GM23338 (cell line): ENCODE measurements at regions not wholly inside any gene's neighbourhood (a gene's known extent, or its start where the extent isn't known, plus 50 kb on each side); places are given as distances from the start of the nearest gene placed in this dataset.
"Not testable (repeated sequence)": the region's sequence is repeated elsewhere in the genome, so short reads cannot be mapped to it uniquely, and the experiment has no call there.

Source experiments
- ATAC-seq: fragments of 200-7000 bp; cut with Tn5 transposase; 3 replicates; pipeline ENCODE4 v1.9.1; 2020
- DNase-seq: peaks from one replicate; pipeline ENCODE4 v3.0.0-alpha.2; 2015; ENCODE audit warnings: low spot score
- H2AFZ ChIP-seq: fragments of 200-600 bp; sonication (generic); 2 replicates; pipeline ENCODE4 v1.8.0; 2016; ENCODE audit warnings: antibody characterized with exemption, mild to moderate bottlenecking, moderate library complexity
- H3F3A ChIP-seq: fragments of 200-600 bp; sonication (generic); replicated peaks from 2 replicates; pipeline ENCODE4 v1.8.0; 2017; ENCODE audit warnings: antibody characterized with exemption, mixed run types, low read depth
- H3K27ac ChIP-seq: fragments of 200-600 bp; sonication (generic); 2 replicates; pipeline ENCODE4 v1.6.1; 2016; ENCODE audit warnings: low read depth
- H3K27me3 ChIP-seq: fragments of 200-600 bp; sonication (generic); 2 replicates; pipeline ENCODE4 v1.8.0; 2016; ENCODE audit warnings: mild to moderate bottlenecking, mixed run types, moderate library complexity; ENCODE audit not compliant: insufficient read depth
- H3K36me3 ChIP-seq: fragments of 200-600 bp; sonication (generic); 2 replicates; pipeline ENCODE4 v1.8.0; 2016; ENCODE audit warnings: mild to moderate bottlenecking; ENCODE audit not compliant: insufficient read depth
- H3K4me1 ChIP-seq: fragments of 200-600 bp; sonication (generic); 2 replicates; pipeline ENCODE4 v1.8.0; 2016; ENCODE audit warnings: mild to moderate bottlenecking, moderate library complexity; ENCODE audit not compliant: insufficient read depth
- H3K4me2 ChIP-seq: fragments of 200-600 bp; sonication (generic); 2 replicates; pipeline ENCODE4 v1.7.1; 2017; ENCODE audit warnings: mixed run types
- H3K4me3 ChIP-seq: fragments of 200-600 bp; sonication (generic); 2 replicates; pipeline ENCODE4 v1.6.1; 2016; ENCODE audit warnings: mixed run types
- H3K79me2 ChIP-seq: fragments of 200-600 bp; sonication (generic); replicated peaks from 2 replicates; pipeline ENCODE4 v1.8.0; 2017; ENCODE audit warnings: mild to moderate bottlenecking; ENCODE audit not compliant: insufficient read depth
- H3K9me2 ChIP-seq: fragments of 200-600 bp; sonication (generic); 2 replicates; pipeline ENCODE4 v1.8.0; 2017; ENCODE audit not compliant: insufficient read depth
- H4K20me1 ChIP-seq: fragments of 200-600 bp; sonication (generic); replicated peaks from 2 replicates; pipeline ENCODE4 v1.8.0; 2017; ENCODE audit warnings: mild to moderate bottlenecking; ENCODE audit not compliant: insufficient read depth
- H3K27ac Mint-ChIP-seq: 2 replicates; pipeline ENCODE4 v1.8.0; 2020; ENCODE audit warnings: inconsistent platforms, mild to moderate bottlenecking, moderate library complexity, mixed read lengths
- H3K27me3 Mint-ChIP-seq: 3 replicates; pipeline ENCODE4 v1.8.0; 2022; ENCODE audit warnings: low read depth, mild to moderate bottlenecking, moderate library complexity, mixed read lengths, inconsistent platforms; ENCODE audit not compliant: insufficient read depth, poor library complexity
- H3K36me3 Mint-ChIP-seq: 3 replicates; pipeline ENCODE4 v1.8.0; 2021; ENCODE audit warnings: low read depth, mild to moderate bottlenecking, inconsistent platforms, moderate library complexity, mixed read lengths
- H3K4me1 Mint-ChIP-seq: 3 replicates; pipeline ENCODE4 v1.8.0; 2020; ENCODE audit warnings: mild to moderate bottlenecking, inconsistent platforms, mixed read lengths
- H3K4me3 Mint-ChIP-seq: 3 replicates; pipeline ENCODE4 v1.8.0; 2021; ENCODE audit warnings: moderate library complexity, mild to moderate bottlenecking, inconsistent platforms, mixed read lengths
- H3K9me3 Mint-ChIP-seq: 3 replicates; pipeline ENCODE4 v1.8.0; 2020; ENCODE audit warnings: moderate library complexity, mild to moderate bottlenecking, inconsistent platforms, mixed read lengths
- EZH2phosphoT487 ChIP-seq: fragments of 200-600 bp; sonication (generic); IDR thresholded peaks from one replicate; pipeline ENCODE4 v1.8.1; 2018; ENCODE audit warnings: antibody characterized with exemption; ENCODE audit not compliant: unreplicated experiment
- JUNB ChIP-seq: IDR thresholded peaks from one replicate; pipeline ENCODE4 v1.6.1; 2016; ENCODE audit warnings: antibody characterized with exemption; ENCODE audit not compliant: unreplicated experiment
- NANOG ChIP-seq: IDR thresholded peaks from 2 replicates; pipeline ENCODE4 v1.6.1; 2016; ENCODE audit warnings: antibody characterized with exemption, borderline replicate concordance
- STAT1 ChIP-seq: IDR thresholded peaks from one replicate; pipeline ENCODE4 v1.6.1; 2016; ENCODE audit warnings: antibody characterized with exemption; ENCODE audit not compliant: unreplicated experiment
- ZNF331 ChIP-seq: fragments of 250-450 bp; sonication (Bioruptor Pico); IDR thresholded peaks from 2 replicates; pipeline ENCODE4 v1.5.0; 2020; ENCODE audit warnings: low read depth, mild to moderate bottlenecking, moderate library complexity
- ZNF462 ChIP-seq: fragments of 250-450 bp; sonication (Bioruptor Pico); IDR thresholded peaks from 2 replicates; pipeline ENCODE4 v1.5.0; 2020; ENCODE audit warnings: mild to moderate bottlenecking, moderate library complexity

GRCh38 chrX:111585337-111585736 lies 73.9 kb downstream of the SERTM2 start (continued):
- no peak for TF ChIP-seq ZNF462 (CRISPR knock-in tag)
- no peak for TF ChIP-seq ZNF331 (CRISPR knock-in tag)
- no peak for TF ChIP-seq JUNB
- no peak for TF ChIP-seq EZH2phosphoT487
- no peak for TF ChIP-seq STAT1
- no peak for TF ChIP-seq NANOG

- H3K9me2 ChIP-seq, H3K27me3 Mint-ChIP-seq, H3K4me1 ChIP-seq, H3F3A ChIP-seq, H3K4me3 ChIP-seq, H3K79me2 ChIP-seq, H2AFZ ChIP-seq, ATAC-seq, H3K4me3 Mint-ChIP-seq, H3K27ac ChIP-seq, H3K27me3 ChIP-seq, H3K4me2 ChIP-seq, H3K36me3 Mint-ChIP-seq, DNase-seq, H3K36me3 ChIP-seq, H3K4me1 Mint-ChIP-seq, H4K20me1 ChIP-seq, H3K27ac Mint-ChIP-seq, H3K9me3 Mint-ChIP-seq: not testable (repeated sequence)
Observed at GRCh38 chrX:111594348-111594877, 83.0 kb downstream of the SERTM2 start.
